H1 (cell line): ENCODE measurements at regions not wholly inside any gene's neighbourhood (a gene's known extent, or its start where the extent isn't known, plus 50 kb on each side); places are given as distances from the start of the nearest gene placed in this dataset.

Source experiments
- CTCF ChIA-PET: fragments of 300-600 bp; sonication (Branson Sonifier 250); formaldehyde crosslinking; loops from one replicate; lab custom pipeline; 2021; ENCODE audit not compliant: partially characterized antibody; lab: Charles Lee
- POLR2A ChIA-PET: fragments of 300-600 bp; sonication (Branson Sonifier 250); formaldehyde crosslinking; loops from one replicate; lab custom pipeline; 2021; ENCODE audit warnings: inconsistent platforms; ENCODE audit not compliant: partially characterized antibody; lab: Charles Lee
- DNase-seq, 2 experiments: peaks; one replicate each; pipeline versions ENCODE4 v3.0.0 to v3.0.0-alpha.2; 2010 to 2022; ENCODE audit warnings: low spot score in 2 of 2, low read depth in 1 of 2, mixed read lengths in 1 of 2
- FAIRE-seq: peaks from 2 replicates; lab custom pipeline; 2011; peaks lifted over from hg19 to GRCh38; lab: Jason Lieb, UNC
- H2AFZ ChIP-seq: 2 replicates; pipeline ENCODE4 v1.8.1; 2012; ENCODE audit warnings: low read length, inconsistent platforms
- H2AK5ac ChIP-seq: 2 replicates; pipeline ENCODE4 v1.6.1; 2013; ENCODE audit warnings: low read depth, low read length
- H2BK120ac ChIP-seq: replicated peaks from 2 replicates; pipeline ENCODE3; 2013; ENCODE audit warnings: low read depth, low read length, inconsistent platforms
- H2BK12ac ChIP-seq: 2 replicates; pipeline ENCODE4 v1.6.1; 2013; ENCODE audit warnings: low read depth, low read length
- H2BK15ac ChIP-seq: 2 replicates; pipeline ENCODE4 v1.6.1; 2013; ENCODE audit warnings: low read length
- H2BK20ac ChIP-seq: 2 replicates; pipeline ENCODE4 v1.6.1; 2013; ENCODE audit warnings: low read length
- H2BK5ac ChIP-seq: 2 replicates; pipeline ENCODE4 v1.6.1; 2013; ENCODE audit warnings: low read depth, low read length
- H3K14ac ChIP-seq: 2 replicates; pipeline ENCODE4 v1.6.1; 2013; ENCODE audit warnings: inconsistent platforms; ENCODE audit not compliant: insufficient read length
- H3K18ac ChIP-seq: 2 replicates; pipeline ENCODE4 v1.6.1; 2013; ENCODE audit warnings: low read length; ENCODE audit errors: extremely low read depth
- H3K23ac ChIP-seq: 2 replicates; pipeline ENCODE4 v1.6.1; 2013; ENCODE audit warnings: inconsistent platforms; ENCODE audit not compliant: insufficient read length
- H3K23me2 ChIP-seq: 2 replicates; pipeline ENCODE4 v1.6.1; 2013; ENCODE audit warnings: low read depth, low read length
- H3K27ac ChIP-seq: 2 replicates; pipeline ENCODE4 v1.6.1; 2011; ENCODE audit warnings: low read depth, low read length, inconsistent platforms
- H3K27me3 ChIP-seq, 4 experiments: replicated peaks in 1 of 4; 1 replicate in 1 of 4; 2 replicates in 3 of 4; pipeline versions ENCODE4 v1.6.1 to v1.8.1; 2011 to 2013; ENCODE audit warnings: low read length in 3 of 4, mild to moderate bottlenecking in 3 of 4, inconsistent platforms in 2 of 4, mixed read lengths in 2 of 4, moderate library complexity in 1 of 4; ENCODE audit not compliant: control insufficient read depth in 3 of 4, insufficient read depth in 3 of 4; ENCODE audit errors: extremely low read depth in 1 of 4
- H3K36me3 ChIP-seq, 4 experiments: 2 replicates each; pipeline versions ENCODE4 v1.6.1 to v1.8.1; 2011 to 2013; ENCODE audit warnings: mild to moderate bottlenecking in 4 of 4, low read length in 3 of 4, moderate library complexity in 2 of 4, control low read depth in 1 of 4, inconsistent platforms in 1 of 4; ENCODE audit not compliant: insufficient read depth in 4 of 4, control insufficient read depth in 2 of 4
- H3K4ac ChIP-seq: replicated peaks from 2 replicates; pipeline ENCODE3; 2013; ENCODE audit warnings: low read length, low read depth, mixed read lengths, inconsistent platforms; ENCODE audit not compliant: insufficient read length
- H3K4me1 ChIP-seq, 4 experiments: replicated peaks in 1 of 4; 1 replicate in 1 of 4; 2 replicates in 3 of 4; pipeline versions ENCODE4 v1.6.1 to v1.8.1; 2011 to 2013; ENCODE audit warnings: low read length in 3 of 4, inconsistent platforms in 2 of 4, mixed read lengths in 1 of 4; ENCODE audit not compliant: insufficient read depth in 4 of 4, control insufficient read depth in 3 of 4
- H3K4me2 ChIP-seq, 2 experiments: 2 replicates each; pipeline versions ENCODE4 v1.6.1 to v1.8.1; 2011 to 2013; ENCODE audit warnings: low read depth in 2 of 2, low read length in 2 of 2, control low read depth in 1 of 2, inconsistent platforms in 1 of 2, mild to moderate bottlenecking in 1 of 2; ENCODE audit not compliant: insufficient read depth in 1 of 2
- H3K4me3 ChIP-seq, 4 experiments: fragments of 200-600, 300-600 bp in 1 of 4; sonication (generic), shearing (Covaris generic), sonication (Bioruptor Twin) in 1 of 4; 2 replicates each; pipeline versions ENCODE4 v1.5.1 to v1.8.1; 2011 to 2016; ENCODE audit warnings: low read length in 4 of 4, low read depth in 3 of 4, control low read depth in 2 of 4, inconsistent platforms in 2 of 4, mild to moderate bottlenecking in 2 of 4, mixed read lengths in 1 of 4, moderate library complexity in 1 of 4; ENCODE audit not compliant: insufficient read depth in 2 of 4; ENCODE audit errors: extremely low read depth in 1 of 4
- H3K56ac ChIP-seq: replicated peaks from 2 replicates; pipeline ENCODE3; 2013; ENCODE audit warnings: low read depth, mild to moderate bottlenecking, mixed read lengths, low read length, inconsistent platforms; ENCODE audit not compliant: insufficient read length
- H3K79me1 ChIP-seq: 2 replicates; pipeline ENCODE4 v1.6.1; 2013; ENCODE audit warnings: low read depth, low read length, control low read depth
- H3K79me2 ChIP-seq, 2 experiments: 2 replicates each; pipeline versions ENCODE4 v1.6.1 to v1.8.1; 2012 to 2013; ENCODE audit warnings: low read length in 2 of 2, mild to moderate bottlenecking in 2 of 2, inconsistent platforms in 1 of 2; ENCODE audit not compliant: insufficient read depth in 2 of 2, control insufficient read depth in 1 of 2
- H3K9ac ChIP-seq, 4 experiments: replicated peaks in 1 of 4; 1 replicate in 1 of 4; 2 replicates in 3 of 4; pipeline versions ENCODE4 v1.6.1 to v1.8.1; 2011 to 2013; ENCODE audit warnings: low read depth in 3 of 4, low read length in 3 of 4, control low read depth in 2 of 4, mild to moderate bottlenecking in 2 of 4, moderate library complexity in 2 of 4, inconsistent platforms in 1 of 4; ENCODE audit errors: extremely low read depth in 1 of 4
- H3K9me3 ChIP-seq, 2 experiments: 2 replicates each; pipeline versions ENCODE4 v1.6.1 to v1.8.1; 2012 to 2013; ENCODE audit warnings: mild to moderate bottlenecking in 2 of 2, moderate library complexity in 2 of 2, control low read depth in 1 of 2, inconsistent platforms in 1 of 2, low read depth in 1 of 2, low read length in 1 of 2, mixed read lengths in 1 of 2; ENCODE audit not compliant: insufficient read depth in 2 of 2
- H4K20me1 ChIP-seq, 2 experiments: replicated peaks in 1 of 2; 2 replicates each; pipeline versions ENCODE3 to v1.8.1; 2011 to 2013; ENCODE audit warnings: inconsistent platforms in 2 of 2, low read length in 2 of 2, mild to moderate bottlenecking in 1 of 2; ENCODE audit not compliant: insufficient read depth in 2 of 2, control insufficient read depth in 1 of 2
- H4K5ac ChIP-seq: 2 replicates; pipeline ENCODE4 v1.6.1; 2013; ENCODE audit warnings: low read length, low read depth, mixed read lengths, inconsistent platforms; ENCODE audit not compliant: insufficient read length
- H4K8ac ChIP-seq: 2 replicates; pipeline ENCODE4 v1.8.0; 2013; ENCODE audit warnings: mild to moderate bottlenecking, moderate library complexity, low read length, inconsistent platforms; ENCODE audit not compliant: insufficient read depth; ENCODE audit errors: extremely low read depth
- H4K91ac ChIP-seq: replicated peaks from 2 replicates; pipeline ENCODE3; 2013; ENCODE audit warnings: low read length, mixed read lengths, inconsistent platforms; ENCODE audit not compliant: insufficient read length
- ASH2L ChIP-seq: fragments of 200-600, 300-600 bp; sonication (generic); IDR thresholded peaks from one replicate; pipeline ENCODE4 v1.7.1; 2017; ENCODE audit warnings: low read length
- CBX8 ChIP-seq: fragments of 300-800, 300-1000 bp; sonication (generic); IDR thresholded peaks from 2 replicates; pipeline ENCODE4 v1.7.1; 2016; ENCODE audit warnings: low read depth, low read length, borderline replicate concordance
- CEBPB ChIP-seq: IDR thresholded peaks from 2 replicates; pipeline ENCODE4 v1.6.1; 2012; ENCODE audit warnings: low read depth, low read length
- CHD1 ChIP-seq: IDR thresholded peaks from 2 replicates; pipeline ENCODE4 v1.6.1; 2012; ENCODE audit warnings: low read depth, low read length, improper control_type of control experiment
- GABPA ChIP-seq: IDR thresholded peaks from 2 replicates; pipeline ENCODE4 v1.6.1; 2011; ENCODE audit warnings: mild to moderate bottlenecking, low read length, moderate library complexity, borderline replicate concordance; ENCODE audit not compliant: insufficient read depth
- MAFK ChIP-seq: IDR thresholded peaks from 2 replicates; pipeline ENCODE4 v1.6.1; 2012; ENCODE audit warnings: low read depth, mild to moderate bottlenecking, improper control_type of control experiment, low read length
- POU5F1 ChIP-seq: IDR thresholded peaks from 2 replicates; pipeline ENCODE4 v1.6.1; 2011; ENCODE audit warnings: low read depth, mild to moderate bottlenecking, low read length, moderate library complexity
- RAD21 ChIP-seq, 2 experiments: IDR thresholded peaks in 1 of 2; conservative IDR thresholded peaks in 1 of 2; 2 replicates each; pipeline ENCODE4 v1.6.1; 2011; ENCODE audit warnings: low read depth in 2 of 2, low read length in 2 of 2, improper control_type of control experiment in 1 of 2, inconsistent platforms in 1 of 2, mild to moderate bottlenecking in 1 of 2, moderate library complexity in 1 of 2
- RBBP5 ChIP-seq: IDR thresholded peaks from 2 replicates; pipeline ENCODE4 v1.7.1; 2012; ENCODE audit warnings: low read depth, mild to moderate bottlenecking, inconsistent platforms, low read length, moderate library complexity, borderline replicate concordance
- SIN3A ChIP-seq, 2 experiments: IDR thresholded peaks in 1 of 2; conservative IDR thresholded peaks in 1 of 2; 2 replicates each; pipeline ENCODE4 v1.6.1; 2011 to 2012; ENCODE audit warnings: low read length in 2 of 2, improper control_type of control experiment in 1 of 2, low read depth in 1 of 2, mild to moderate bottlenecking in 1 of 2
- SIX5 ChIP-seq: IDR thresholded peaks from 2 replicates; pipeline ENCODE4 v1.6.1; 2011; ENCODE audit warnings: mild to moderate bottlenecking, low read depth, low read length
- SP1 ChIP-seq: IDR thresholded peaks from 2 replicates; pipeline ENCODE4 v1.6.1; 2011; ENCODE audit warnings: low read depth, low read length
- ZNF274 ChIP-seq: IDR thresholded peaks from 2 replicates; pipeline ENCODE4 v1.7.0; 2012; ENCODE audit warnings: low read length, borderline replicate concordance; ENCODE audit errors: extremely low read depth
- WGBS, 2 experiments: shearing (Covaris generic) in 1 of 2; methylation state at CpG; one replicate each; pipeline versions ENCODE4 v1.1.6 to v1.1.7; 2013 to 2015; ENCODE audit warnings: low lambda C conversion rate in 2 of 2, mixed read lengths in 2 of 2, inconsistent platforms in 1 of 2, low coverage in 1 of 2, missing lambda C conversion rate in 1 of 2; ENCODE audit not compliant: insufficient replicate concordance in 2 of 2, insufficient coverage in 1 of 2, insufficient read length in 1 of 2; ENCODE audit errors: extremely low coverage in 1 of 2, missing lambda C conversion rate in 1 of 2; 5-methylcytosine and 5-hydroxymethylcytosine counted together
- TF ChIP-seq, protein P1 (sequence below): IDR thresholded peaks from 2 replicates; pipeline ENCODE4 v1.6.1; 2012; ENCODE audit warnings: inconsistent platforms

- Histone ChIP-seq H3K27me3 (peaks cover 16 to 51% (median 34%) of the 10 kb centered on the region in 4 experiments), H2BK15ac (no peak overlapping the region), H2BK120ac (no peak overlapping the region), H3K56ac (no peak overlapping the region), H2AK5ac (no peak overlapping the region), H4K20me1 (no peaks in the 10 kb centered on the region), H3K79me1 (no peaks in the 10 kb centered on the region), H3K4ac (no peak overlapping the region), H3K14ac (no peak overlapping the region), H3K23ac (no peak overlapping the region), H2BK5ac (no peak overlapping the region), H3K4me3 (peak overlapping the region in 3 of 4 experiments; percentile 16 to 74 (median 40); a peak in 5 of 8 replicates), H3K79me2 (no peaks in the 10 kb centered on the region), H4K91ac (no peak overlapping the region), H3K23me2 (peaks cover 3% of the 10 kb centered on the region; the same call in 1 of the 2 replicates), H2BK20ac (no peak overlapping the region), H3K4me1 (peaks cover 0 to 13% (median 2%) of the 10 kb centered on the region in 4 experiments; a peak in 5 of 7 replicates), H3K18ac (no peak overlapping the region), H3K9me3 (no peaks in the 10 kb centered on the region), H3K9ac (no peak overlapping the region; a peak in 1 of 7 replicates), H4K8ac (no peak overlapping the region), H3K27ac (no peak overlapping the region), H3K36me3 (no peaks in the 10 kb centered on the region), H2AFZ (peak overlapping the region; percentile 95), H3K4me2 (peak overlapping the region; percentile 62 to 70), H4K5ac (no peak overlapping the region), H2BK12ac (no peak overlapping the region)
- ChIA-PET POLR2A (interaction anchor here (1.4 to 2.8 kb wide), 3 partner anchors 11 to 614 kb away, joined by 6 to 11 read pairs (median 7); a partner anchor contains a TSS), CTCF (interaction anchor here (1.0 to 12.4 kb wide), 3 partner anchors 9 to 46 kb away, joined by 3 to 102 read pairs (median 3); no protein-coding TSS in a partner anchor)
- FAIRE-seq, result no peak
- 48% methylated on average over 7 of the region's 7 CpGs; no CpG with 5 or more reads in 1 of the 2 experiments for WGBS, 2 experiments
- DNase-seq, result no peak
- TF ChIP-seq ZNF274, result no peak
- TF ChIP-seq SP1, result no peak
- TF ChIP-seq CHD1, result no peak
- TF ChIP-seq SIN3A (conservative IDR thresholded peaks at IDR 0.05 in 1 of 2, IDR thresholded peaks at IDR 0.05 in 1 of 2; ENCODE audit: low read depth in 1 of 2, low read length in 2 of 2), result no peak
- no peak for TF ChIP-seq CBX8
- TF ChIP-seq POU5F1, result no peak
- no peak for TF ChIP-seq CEBPB
- no peak for TF ChIP-seq ASH2L
- TF ChIP-seq, protein P1, sequence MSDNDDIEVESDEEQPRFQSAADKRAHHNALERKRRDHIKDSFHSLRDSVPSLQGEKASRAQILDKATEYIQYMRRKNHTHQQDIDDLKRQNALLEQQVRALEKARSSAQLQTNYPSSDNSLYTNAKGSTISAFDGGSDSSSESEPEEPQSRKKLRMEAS, result no peak
- no peak for TF ChIP-seq SIX5
- TF ChIP-seq MAFK, result no peak
- TF ChIP-seq RBBP5, result no peak
- TF ChIP-seq RAD21 (IDR thresholded peaks at IDR 0.05 in 1 of 2, conservative IDR thresholded peaks at IDR 0.05 in 1 of 2; ENCODE audit: low read depth in 2 of 2, low read length in 2 of 2), result no peak
- TF ChIP-seq GABPA, result no peak
Measured at GRCh38 chr6:27761391-27761790, 150.8 kb downstream of the OR2B2 start.
